CD4-positive, alpha-beta T cell treated with Interleukin-21 for 1 hour (primary cell): ENCODE measurements at regions not wholly inside any gene's neighbourhood (a gene's known extent, or its start where the extent isn't known, plus 50 kb on each side); places are given as distances from the start of the nearest gene placed in this dataset.
"Not testable (repeated sequence)": the region's sequence is repeated elsewhere in the genome, so short reads cannot be mapped to it uniquely, and the experiment has no call there.

Source experiments
- DNase-seq: peaks from one replicate; pipeline ENCODE4 v3.0.0-alpha.2; 2020

DNA sequence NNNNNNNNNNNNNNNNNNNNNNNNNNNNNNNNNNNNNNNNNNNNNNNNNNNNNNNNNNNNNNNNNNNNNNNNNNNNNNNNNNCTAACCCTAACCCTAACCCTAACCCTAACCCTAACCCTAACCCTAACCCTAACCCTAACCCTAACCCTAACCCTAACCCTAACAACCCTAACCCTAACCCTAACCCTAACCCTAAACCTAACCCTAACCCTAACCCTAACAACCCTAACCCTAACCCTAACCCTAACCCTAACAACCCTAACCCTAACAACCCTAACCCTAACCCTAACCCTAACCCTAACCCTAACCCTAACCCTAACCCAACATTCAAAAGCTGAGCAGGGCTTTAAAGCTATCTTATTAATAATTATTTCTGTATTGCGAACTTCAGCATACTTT is 182.5 kb upstream of the FAM20C start:
- peak; percentile 43 for DNase-seq

DNA sequence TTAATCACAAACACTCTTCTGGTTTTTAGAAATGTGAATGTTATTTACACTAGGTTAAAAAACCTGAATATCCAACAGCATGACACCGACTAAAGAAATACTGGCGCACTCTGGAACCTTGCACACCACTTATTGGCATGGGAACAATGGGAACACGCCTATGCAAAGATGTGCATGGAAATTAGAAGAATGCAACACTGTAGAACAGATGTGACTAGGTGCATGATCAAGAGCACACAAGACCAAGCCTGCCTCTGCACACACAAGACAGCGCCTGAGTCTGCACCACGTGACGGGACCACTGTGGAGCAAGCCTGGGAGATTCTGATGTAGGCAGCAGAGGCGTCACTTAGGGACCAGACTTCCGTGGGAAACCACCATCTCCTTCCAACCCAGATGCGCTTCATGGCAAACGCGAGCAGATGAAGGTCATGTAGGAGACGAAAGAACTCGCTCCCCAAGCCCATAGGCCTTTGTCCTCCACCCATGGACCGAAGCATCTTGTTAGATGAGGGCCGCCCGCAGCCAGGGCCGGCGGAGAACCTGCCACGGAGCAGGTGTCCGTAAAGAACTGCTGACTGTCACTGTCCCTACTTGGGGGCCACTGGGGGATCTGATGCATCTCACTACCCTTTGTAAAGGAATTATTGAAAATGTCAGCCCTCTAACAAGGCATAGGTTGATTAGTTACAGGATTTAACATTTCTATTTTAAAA is 159.6 kb upstream of the FAM20C start:
- not testable (repeated sequence) for DNase-seq

DNA sequence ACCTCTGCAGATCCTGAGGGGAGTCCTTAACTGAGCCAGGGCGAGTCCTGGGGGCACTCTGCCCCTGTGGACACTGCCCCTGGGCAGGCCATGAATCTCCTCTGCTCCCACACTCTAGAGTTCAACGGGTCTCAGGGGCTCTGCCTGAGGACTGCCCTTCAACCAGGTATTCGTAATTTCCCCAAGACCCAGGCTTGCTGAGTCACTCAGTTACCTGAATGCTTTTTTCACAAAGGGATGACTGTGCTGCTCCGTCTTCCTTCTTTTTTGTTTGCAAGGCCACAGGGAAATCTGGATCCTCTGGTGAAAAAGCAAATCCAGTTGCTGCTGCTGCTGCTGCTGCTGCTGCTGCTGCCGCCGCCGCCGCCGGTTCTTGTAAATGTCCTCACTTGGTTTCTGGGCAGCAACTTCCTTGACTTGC is 157.2 kb upstream of the FAM20C start:
- DNase-seq, result not testable (repeated sequence)

DNA sequence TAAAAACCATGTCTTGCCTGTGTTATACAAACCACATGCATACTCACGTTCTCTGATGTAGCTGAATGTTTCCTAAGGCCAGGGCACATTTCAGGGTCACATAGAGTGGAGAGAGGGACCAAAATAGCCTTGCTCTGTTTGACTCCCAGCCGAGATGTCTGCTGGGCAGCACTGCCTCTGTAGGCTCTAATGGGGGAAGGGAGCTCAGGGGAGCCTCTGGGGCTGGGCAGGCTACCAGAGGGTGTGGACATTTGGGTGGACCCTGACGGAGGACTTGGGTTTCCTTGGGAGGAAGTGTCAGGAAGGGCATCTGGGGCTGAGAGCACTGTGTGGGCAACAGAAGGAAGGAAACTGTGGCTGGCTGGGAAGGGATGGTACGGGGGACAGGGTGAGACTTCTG is 155.8 kb upstream of the FAM20C start:
- not testable (repeated sequence) for DNase-seq

DNA sequence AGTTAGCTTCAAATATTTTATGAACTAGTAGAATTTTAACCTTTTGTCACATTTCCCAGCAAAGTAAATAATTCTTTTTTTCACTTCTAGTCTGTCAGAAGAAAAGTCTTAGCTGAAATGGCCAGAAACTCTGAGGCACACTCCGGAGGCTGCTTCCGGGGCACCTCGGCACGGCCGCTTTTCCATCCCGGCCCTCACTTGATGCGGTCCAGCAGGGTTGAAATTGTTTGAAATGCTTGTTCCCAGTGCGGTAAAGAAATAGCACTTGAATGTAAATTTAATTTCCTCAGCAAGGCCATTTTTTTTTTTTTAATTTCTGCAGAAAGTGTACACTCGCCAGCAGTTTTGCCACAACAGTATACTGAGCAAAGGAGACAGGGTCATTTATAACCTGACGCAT is 154.7 kb upstream of the FAM20C start:
- not testable (repeated sequence) for DNase-seq

DNA sequence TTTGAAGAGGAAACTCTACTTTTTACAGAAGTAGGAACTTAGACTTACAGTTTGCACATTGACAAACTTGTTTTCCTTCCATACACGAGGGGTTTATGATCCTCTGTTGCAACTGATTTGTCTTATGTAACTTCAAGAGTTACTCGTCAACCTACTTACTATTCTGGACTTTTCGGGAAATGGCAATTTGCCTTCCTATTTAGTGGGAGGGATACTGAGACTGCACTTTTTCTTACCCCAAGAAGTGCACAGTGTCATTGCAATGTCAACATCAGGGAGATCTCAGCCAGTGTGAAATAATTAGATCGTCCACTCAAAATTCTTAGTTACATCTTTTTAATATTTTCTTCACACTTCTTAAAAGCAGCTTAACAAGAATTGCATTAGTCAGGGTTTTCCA is 153.9 kb upstream of the FAM20C start:
- not testable (repeated sequence) for DNase-seq

DNA sequence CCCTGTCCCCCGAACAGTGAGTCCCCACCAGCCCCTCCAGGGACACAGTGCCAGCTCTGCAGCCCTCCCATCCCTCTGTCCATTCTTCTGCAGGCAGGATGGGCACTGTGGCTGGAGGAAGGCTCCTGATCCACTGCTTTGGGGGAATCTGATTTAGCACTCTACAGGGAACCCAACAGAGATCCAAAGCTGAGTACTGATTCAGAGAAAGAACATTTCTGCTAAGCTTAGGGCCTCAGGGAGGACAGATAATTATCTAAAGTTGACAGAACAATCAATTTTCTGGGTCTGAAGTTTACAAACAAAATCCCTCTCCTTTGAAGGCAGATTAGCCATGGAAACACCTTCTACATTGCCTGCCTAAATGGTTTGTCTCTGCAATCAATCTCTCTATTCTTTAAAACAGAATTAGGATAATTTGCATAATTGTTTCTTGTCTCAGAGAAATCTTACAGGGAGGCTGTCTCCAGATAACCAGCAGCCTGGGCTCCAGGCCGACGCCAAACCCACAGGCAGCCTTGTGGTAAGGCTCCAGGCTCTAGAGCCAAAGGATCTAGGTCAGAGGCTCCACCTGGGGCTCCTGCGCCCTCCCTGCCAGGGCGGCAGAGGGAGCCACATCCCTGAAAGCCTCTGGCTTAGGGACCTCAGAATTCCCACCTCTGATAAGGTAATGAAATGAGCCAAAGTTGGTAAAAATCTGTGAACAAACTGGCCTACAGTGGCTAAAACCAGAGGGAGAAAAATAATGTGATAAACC is 152.2 kb upstream of the FAM20C start:
- DNase-seq, result not testable (repeated sequence)

DNA sequence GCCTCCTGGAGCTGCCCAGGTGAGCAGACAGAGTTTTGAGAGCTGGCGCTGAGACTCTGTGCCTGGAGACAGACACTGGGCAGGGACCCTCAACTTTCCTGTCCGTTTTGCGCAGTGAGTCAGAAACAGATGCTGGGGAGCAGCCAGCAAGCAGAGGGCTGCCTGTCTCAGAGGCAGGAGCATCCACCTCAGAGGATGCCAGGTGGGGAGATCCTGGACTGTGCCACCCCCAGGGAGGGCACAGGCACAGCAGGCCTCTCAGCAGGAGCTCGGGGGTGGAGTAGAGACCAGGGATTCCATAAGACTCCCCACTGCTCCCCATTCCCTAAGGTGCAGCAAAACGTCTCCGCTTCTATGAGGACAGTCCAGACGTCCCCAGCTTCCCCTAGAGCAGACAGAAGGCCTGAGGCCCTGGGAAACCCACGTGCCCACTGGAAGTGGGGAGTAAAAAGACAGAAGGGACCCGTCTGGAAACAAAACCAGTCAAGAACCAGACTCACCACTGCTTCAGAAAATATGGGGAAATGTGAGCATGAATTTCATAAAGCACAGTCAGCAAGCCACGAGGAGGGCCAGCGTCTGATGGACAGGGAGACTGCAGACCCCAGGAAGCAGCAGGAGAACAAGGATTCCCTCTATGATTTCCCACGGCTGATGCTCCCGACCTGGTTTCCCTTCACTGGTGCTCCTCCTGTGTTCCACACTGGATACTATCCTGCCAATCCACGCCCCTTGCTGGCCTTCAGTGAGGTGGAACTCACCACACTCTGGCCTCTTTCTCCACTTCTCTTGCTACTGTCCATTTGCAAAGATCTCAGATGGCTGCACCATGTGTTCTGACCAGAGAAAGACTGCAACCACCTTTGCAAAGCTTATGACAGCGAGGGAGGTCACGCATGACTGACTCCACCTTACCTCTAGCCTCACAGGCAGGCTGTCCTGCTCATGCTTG is 151.3 kb upstream of the FAM20C start:
- DNase-seq, result no peak

DNA sequence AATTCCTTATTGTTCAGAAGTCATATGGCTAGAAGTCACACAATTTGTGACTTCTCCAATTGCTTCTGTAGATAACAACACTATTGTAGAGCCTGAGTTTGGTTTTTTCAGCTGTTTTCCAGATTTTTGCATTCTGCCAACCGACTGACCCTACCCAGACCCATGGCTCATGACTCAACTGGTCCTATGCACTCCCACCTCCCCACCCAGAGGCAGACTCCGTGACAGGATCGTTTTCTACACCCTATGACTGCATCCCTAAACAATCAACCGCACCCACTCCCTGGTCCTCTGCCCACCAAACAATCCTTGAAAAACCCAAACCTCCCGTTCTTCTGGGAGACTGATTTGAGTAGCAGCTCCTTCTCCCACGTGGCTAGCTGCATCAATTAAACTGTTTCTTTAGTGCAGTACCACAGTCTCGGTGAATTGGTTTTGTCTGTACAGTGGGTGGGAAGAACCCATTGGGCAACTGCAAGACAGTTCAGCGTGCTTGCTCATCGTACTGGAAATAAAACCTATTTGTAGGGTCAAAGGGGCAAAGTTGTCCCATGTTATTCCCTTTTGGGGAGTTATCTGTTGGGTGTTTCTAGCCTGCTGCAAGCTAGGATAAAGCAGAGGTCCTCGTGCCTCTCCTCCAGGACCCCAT is 150.3 kb upstream of the FAM20C start:
- no peak for DNase-seq

DNA sequence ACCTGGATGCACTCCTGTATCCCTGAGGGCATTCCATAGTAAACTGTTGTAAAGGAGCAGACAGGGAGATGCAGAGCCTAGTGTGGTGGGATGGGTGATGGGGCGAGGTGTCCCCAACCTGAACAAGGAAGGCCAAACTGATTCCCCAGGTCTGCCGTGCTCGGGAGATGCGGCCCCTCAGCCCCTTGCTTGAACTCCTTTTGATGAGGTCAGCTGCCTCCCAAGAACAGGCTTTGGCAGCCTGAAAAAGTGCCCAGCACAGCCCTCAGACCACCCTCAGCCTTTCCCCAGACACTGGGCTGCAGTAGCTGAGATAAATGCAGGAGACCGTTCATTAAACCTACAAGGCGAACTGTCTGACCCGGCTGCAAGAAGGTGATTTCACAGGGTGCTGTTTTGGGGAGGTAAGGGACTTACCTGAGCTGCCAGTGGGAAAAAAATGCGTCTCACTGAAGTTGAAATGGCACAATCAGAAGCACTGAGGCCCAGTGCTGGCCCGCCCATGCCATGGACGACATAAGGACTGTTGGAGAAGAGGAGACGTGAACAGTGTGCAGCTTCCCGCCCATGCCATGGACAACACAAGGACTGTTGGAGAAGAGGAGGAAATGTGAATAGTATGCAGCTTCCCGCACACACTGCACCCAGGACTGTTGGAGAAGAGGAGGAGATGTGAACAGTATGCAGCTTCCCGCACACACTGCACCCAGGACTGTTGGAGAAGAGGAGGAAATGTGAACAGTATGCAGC is 148.4 kb upstream of the FAM20C start:
- no peak for DNase-seq

DNA sequence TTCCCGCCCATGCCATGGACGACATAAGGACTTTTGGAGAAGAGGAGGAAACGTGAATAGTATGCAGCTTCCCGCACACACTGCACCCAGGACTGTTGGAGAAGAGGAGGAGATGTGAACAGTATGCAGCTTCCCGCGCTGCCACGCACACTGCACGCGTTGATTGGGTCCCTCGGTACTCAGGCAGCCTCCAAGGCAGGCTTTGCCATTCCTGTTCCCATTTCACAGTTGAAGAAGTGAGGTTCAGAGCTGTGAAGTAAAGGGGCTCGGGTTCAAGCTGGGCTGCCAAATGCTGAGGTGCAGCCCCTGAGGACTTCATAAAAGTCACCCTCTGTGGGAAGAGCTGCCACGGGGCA is 147.9 kb upstream of the FAM20C start:
- DNase-seq, result no peak

DNA sequence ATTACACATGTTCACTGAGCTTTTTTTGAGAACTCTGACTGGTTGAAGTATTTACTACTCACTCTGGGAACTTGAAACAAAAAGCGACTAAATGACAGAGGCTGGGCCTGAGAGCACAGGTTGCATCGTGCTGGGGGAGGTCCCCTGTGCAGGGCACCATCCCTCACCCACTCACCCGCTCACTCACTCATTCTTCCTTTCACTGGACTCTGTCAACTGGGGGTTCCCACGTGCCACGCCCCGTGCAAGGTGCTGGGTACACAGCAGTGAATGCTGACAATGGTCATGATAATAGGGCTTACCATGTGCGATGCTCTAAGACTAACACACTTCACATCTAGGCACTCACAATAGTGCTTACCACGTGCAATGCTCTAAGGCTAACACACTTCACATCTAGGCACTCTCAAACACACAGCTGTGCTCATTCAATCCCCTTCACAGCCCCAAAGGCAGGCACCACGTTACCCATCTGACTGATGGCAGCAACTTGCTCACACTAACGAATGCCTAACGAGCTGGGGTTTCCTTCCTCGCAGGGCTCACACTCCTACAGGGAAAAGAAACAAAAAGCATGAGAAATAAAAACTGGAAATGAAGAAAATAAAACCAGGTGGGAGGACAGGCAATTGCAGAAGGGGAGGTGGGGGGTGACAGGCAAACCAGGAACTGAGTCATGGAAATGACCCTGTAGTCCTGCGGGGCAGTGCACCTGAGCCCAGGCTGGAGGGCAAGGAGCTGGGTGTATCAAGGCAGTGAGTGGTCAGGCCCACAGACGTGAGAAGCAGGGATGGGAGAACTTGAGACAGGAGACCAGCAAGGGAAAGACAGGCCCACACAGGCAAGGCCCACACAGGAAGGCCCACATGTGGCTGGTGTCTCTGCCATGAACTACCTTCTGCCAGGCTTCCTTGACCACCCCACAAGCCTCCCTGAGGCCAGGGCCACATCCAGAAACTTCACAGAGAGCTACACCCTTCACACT is 147.0 kb upstream of the FAM20C start:
- DNase-seq, result no peak

DNA sequence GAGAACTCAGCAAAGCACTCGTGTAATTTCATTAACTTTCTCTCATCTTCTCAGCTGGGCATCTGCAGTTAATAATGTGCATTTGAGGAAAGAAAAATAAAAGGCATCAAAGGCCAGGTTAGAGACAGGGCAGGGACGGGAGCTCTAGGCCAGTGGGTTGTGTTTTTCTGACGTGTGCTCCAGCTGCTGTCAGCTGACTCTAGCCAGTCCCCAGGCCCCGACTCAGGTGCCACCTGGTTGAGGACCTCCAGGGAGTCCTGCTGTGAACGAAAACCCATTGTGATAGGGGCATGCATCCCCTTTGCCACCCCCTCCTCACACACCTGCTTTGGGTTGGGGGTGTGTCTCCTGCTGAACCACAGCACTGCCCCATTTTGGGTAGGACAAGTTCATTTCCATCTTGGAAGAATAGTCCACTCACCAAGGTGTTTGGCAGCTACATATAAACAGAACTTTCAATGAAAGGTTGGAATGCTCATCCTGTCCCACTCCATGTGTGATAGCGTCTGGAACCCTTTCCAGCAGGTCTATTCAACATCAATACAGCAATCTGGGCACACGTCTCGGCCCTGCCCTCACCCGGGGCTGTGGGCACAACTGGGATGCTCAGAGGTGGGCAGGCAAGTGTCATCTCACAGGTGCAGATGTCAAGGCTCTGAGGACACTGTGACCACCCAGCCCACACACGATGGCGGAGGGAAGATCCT is 146.1 kb upstream of the FAM20C start:
- DNase-seq, result no peak

DNA sequence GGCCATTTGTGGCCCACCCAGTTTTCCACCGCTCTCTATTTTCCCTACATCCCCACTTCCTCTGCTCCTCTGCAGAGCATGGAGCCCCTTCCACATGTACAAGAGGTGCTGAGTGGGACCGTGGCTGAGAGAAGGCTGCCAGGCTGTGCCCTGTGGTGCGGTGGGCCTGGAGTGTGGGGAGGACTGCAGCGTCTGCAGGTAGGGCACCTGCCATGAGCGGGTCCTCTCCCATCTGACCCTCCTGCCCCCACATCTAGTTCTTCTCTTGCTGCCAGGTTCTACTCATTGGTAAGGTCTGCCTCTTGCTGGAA is 145.6 kb upstream of the FAM20C start:
- no peak for DNase-seq

DNA sequence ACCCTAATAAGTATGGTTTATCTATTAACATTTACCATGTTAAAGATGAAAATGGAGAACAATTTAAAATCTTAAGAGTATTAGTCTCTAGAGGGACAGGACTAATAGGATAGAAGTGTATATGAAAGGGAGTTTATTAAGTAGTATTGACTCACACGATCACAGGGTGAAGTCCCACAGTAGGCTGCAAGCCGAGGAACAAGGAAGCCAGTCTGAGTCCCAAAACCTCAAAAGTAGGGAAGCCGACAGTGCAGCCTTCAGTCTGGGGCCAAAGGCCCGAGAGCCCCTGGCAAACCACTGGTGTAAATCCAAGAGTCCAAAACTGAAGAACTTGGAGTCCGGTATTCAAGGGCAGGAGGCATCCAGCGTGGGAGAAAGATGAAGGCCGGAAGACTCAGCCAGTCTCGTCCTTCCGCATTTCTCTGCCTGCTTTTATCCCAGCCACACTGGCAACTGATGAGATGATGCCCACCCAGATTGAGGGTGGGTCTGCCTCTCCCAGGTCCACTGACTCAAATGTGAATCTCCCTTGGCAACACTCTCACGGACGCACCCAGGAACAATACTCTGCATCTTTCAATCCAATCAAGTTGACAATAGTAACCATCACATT is 140.8 kb upstream of the FAM20C start:
- DNase-seq, result no peak

DNA sequence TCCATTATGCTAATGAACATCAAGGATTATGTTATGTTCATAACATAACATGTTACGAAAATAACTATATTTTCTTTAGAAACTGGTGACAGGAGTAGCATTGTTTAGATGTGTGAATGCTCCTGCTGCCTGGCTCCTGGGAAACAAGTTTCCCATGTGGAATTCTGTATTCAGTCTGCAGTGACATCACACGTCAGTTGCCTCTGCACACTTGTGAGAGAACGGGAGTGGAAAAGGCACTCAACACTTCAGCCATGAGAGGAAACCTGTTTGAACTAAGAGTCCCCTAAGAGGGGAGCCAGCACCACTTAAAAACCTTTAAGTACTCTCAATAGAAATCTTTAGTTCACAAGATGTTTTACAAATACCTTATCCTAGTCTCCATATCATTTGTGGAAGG is 140.3 kb upstream of the FAM20C start:
- no peak for DNase-seq

DNA sequence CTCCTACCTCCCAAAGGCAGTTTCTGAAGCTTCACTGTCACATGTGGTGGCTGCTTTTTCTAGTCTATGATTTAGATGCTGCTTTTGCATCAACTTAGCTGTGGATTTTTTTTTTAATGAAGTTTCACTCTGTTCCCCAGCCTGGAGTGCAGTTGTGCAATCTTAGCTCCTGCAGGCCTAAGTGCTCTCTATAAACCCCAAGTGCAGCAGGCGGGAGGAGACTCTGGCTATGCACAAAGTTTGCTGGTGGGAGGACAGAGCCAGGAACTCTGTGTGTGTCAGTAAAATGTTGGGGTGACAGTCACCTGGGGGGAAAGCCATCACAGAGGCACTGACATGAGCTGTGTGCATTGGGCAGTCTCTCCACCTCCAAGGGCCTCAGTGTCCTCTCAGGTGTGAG is 138.8 kb upstream of the FAM20C start:
- DNase-seq, result no peak

DNA sequence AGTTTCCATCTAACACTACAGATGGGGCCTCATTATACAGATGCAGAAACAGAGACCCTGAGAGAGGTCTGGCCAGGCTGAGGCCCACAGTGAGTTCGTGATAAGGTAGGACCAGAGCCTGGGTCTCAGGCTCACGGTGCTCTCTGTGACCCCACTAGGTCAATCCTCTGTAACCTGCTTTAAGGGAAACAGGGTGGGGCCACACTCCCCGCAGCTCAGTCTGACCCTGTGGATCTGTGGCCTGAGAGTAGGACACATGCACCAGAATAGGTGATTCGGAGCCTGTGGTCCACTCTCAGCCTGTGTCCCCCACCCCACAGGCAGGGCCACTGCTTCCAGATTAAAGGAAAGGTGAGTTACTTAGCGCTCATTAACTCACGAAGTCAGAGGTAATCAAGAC is 137.8 kb upstream of the FAM20C start:
- no peak for DNase-seq

DNA sequence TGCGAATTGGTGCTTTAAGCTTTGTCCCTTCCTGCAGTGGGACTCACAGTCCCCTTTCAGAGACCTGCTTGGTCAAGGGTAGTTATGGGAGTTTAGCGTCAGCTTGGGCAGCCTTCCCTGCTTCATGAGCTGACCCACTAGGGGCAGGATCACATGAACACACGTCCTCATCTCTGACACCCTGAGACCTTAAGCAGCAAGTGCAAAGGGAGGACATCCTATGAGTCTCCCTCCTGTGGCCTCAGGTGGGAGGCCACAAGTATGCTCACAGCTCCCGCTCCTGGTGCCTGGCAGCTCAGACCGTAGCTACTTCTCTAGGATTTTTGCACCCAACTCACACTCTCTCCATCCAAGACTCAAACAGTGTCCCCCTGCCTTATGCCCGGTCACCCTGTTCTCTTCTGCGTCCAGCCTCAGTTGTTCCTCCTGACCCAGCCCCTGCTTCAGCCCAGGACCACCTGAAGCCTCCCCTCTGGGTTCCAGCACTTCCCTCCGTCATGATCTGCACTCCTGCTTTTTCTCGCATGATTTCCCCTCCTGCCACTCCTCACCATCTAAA is 136.6 kb upstream of the FAM20C start:
- no peak for DNase-seq
